ENCODE measurements at regions not wholly inside any gene's neighbourhood (a gene's known extent, or its start where the extent isn't known, plus 50 kb on each side); places are given as distances from the start of the nearest gene placed in this dataset.
"Not testable (repeated sequence)": the region's sequence is repeated elsewhere in the genome, so short reads cannot be mapped to it uniquely, and the experiment has no call there.

GRCh38 chr12:34097213-34097612, 74.9 kb downstream of the ALG10 start:
- no peaks in the 10 kb centered on the region for H3K4me1 ChIP-seq (ENCODE audit: control insufficient read depth, insufficient read depth, low read length)
- no peaks in the 10 kb centered on the region for H3K9me3 ChIP-seq (ENCODE audit: control insufficient read depth, insufficient read depth, low read length)
- H3K9ac ChIP-seq (ENCODE audit: low read depth, low read length), result no peak overlapping the region
- H3K27me3 ChIP-seq (ENCODE audit: control insufficient read depth, insufficient read depth, low read length), result no peaks in the 10 kb centered on the region
- H3K4me3 ChIP-seq (ENCODE audit: low read depth, low read length), result no peak overlapping the region
- H3K36me3 ChIP-seq (ENCODE audit: control insufficient read depth, insufficient read depth, low read length), result no peaks in the 10 kb centered on the region

DNA sequence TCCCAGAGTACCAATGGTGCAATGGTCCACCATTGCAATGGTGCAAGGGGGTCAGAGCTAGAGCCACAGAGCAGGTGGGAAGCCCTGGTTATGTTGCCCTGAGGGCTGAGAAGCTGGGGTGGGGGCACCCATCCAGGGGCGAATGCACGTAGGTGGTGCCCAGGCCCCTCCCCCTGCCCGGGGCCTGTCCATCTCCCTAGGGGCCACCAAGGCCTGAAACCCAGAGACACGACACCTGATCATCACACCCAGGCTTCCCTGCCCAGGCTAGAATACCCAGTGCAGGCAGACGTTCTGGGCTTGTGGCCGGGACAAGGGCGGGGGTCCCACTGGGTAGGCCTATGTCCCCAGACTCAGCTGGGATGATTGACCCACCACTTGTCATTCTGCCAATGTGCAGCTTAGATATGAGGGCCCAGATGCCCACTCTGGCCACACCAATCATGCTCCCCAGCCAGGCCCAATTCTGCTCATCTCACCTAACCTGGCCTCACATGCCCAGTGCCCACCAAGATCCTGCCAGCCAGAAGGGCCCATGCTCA, 83.2 kb downstream of the ALG10 start:
- Histone ChIP-seq H3K27me3 (ENCODE audit: control insufficient read depth, insufficient read depth, low read length) (no peaks in the 10 kb centered on the region), H3K9ac (ENCODE audit: low read depth, low read length) (no peak overlapping the region), H3K9me3 (ENCODE audit: control insufficient read depth, insufficient read depth, low read length) (no peaks in the 10 kb centered on the region), H3K4me1 (ENCODE audit: control insufficient read depth, insufficient read depth, low read length) (no peaks in the 10 kb centered on the region), H3K36me3 (ENCODE audit: control insufficient read depth, insufficient read depth, low read length) (no peaks in the 10 kb centered on the region), H3K4me3 (ENCODE audit: low read depth, low read length) (no peak overlapping the region)

- Histone ChIP-seq H3K4me3 (ENCODE audit: low read depth, low read length) (no peak overlapping the region), H3K36me3 (ENCODE audit: control insufficient read depth, insufficient read depth, low read length) (no peaks in the 10 kb centered on the region), H3K4me1 (ENCODE audit: control insufficient read depth, insufficient read depth, low read length) (no peaks in the 10 kb centered on the region), H3K9me3 (ENCODE audit: control insufficient read depth, insufficient read depth, low read length) (no peaks in the 10 kb centered on the region), H3K27me3 (ENCODE audit: control insufficient read depth, insufficient read depth, low read length) (no peaks in the 10 kb centered on the region), H3K9ac (ENCODE audit: low read depth, low read length) (no peak overlapping the region)
Observed at GRCh38 chr12:34106172-34106571, 83.9 kb downstream of the ALG10 start.

DNA sequence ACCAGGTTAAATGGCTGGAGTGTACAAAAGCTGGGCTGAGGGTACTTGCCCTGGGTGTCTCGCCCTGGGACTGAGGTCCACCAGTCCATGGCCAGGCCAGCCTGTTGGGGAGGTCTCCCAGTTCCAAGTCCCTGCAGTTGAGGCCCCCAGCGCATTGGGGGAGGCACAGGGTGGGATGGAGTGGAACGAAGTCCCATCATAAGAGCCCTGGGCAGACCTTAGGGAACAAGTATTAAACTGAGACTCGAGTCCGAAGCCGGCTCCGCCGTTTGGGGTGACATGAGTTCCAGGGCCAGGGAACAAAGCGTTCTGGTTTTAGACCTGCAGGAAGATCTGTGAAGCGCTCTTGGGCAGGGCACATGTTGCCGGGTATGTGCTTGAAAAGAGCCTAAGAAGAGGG, 84.7 kb downstream of the ALG10 start:
- Histone ChIP-seq H3K9ac (ENCODE audit: low read depth, low read length) (no peak overlapping the region), H3K4me3 (ENCODE audit: low read depth, low read length) (no peak overlapping the region), H3K27me3 (ENCODE audit: control insufficient read depth, insufficient read depth, low read length) (no peaks in the 10 kb centered on the region), H3K9me3 (ENCODE audit: control insufficient read depth, insufficient read depth, low read length) (no peaks in the 10 kb centered on the region), H3K36me3 (ENCODE audit: control insufficient read depth, insufficient read depth, low read length) (no peaks in the 10 kb centered on the region), H3K4me1 (ENCODE audit: control insufficient read depth, insufficient read depth, low read length) (no peaks in the 10 kb centered on the region)

DNA sequence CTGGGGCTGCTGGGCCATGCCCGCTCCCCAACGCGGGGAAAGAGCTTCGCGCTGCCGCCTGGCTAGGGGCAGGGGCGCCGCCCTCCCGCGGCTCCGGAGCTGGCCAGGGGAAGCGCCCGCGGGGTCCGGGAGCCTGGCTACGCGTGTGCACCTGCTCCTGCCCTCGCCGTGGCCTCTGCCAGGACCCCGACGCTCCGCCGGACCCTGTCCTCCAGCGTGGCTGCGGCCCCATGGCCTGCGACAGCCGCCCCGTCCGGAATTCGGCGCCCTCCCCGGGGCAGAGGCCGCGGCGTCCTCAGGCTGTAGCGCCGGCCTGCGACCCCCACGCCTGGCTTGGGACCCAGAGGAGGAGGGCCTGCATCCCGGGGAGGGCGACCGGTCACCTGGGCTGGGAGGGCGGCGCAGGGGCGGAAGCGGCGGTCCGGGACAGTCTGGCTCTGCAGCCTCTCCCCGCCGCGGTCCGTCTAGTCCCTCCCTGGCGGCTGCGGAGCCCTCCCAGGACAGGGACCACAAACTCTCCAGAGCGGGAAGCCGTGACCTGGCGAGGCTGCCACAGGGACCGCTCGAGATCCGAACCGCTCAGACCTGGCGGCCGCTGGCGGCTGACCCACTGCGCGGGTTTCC, 85.6 kb downstream of the ALG10 start:
- Histone ChIP-seq H3K36me3 (ENCODE audit: control insufficient read depth, insufficient read depth, low read length) (no peaks in the 10 kb centered on the region), H3K27me3 (ENCODE audit: control insufficient read depth, insufficient read depth, low read length) (no peaks in the 10 kb centered on the region), H3K9me3 (ENCODE audit: control insufficient read depth, insufficient read depth, low read length) (no peaks in the 10 kb centered on the region), H3K4me3 (ENCODE audit: low read depth, low read length) (peak overlapping the region; percentile 2), H3K9ac (ENCODE audit: low read depth, low read length) (no peak overlapping the region), H3K4me1 (ENCODE audit: control insufficient read depth, insufficient read depth, low read length) (no peaks in the 10 kb centered on the region)

GRCh38 chr12:34108405-34108803, 86.1 kb downstream of the ALG10 start:
- Histone ChIP-seq H3K4me3 (ENCODE audit: low read depth, low read length) (no peak overlapping the region), H3K9me3 (ENCODE audit: control insufficient read depth, insufficient read depth, low read length) (no peaks in the 10 kb centered on the region), H3K36me3 (ENCODE audit: control insufficient read depth, insufficient read depth, low read length) (no peaks in the 10 kb centered on the region), H3K9ac (ENCODE audit: low read depth, low read length) (no peak overlapping the region), H3K4me1 (ENCODE audit: control insufficient read depth, insufficient read depth, low read length) (no peaks in the 10 kb centered on the region), H3K27me3 (ENCODE audit: control insufficient read depth, insufficient read depth, low read length) (no peaks in the 10 kb centered on the region)

DNA sequence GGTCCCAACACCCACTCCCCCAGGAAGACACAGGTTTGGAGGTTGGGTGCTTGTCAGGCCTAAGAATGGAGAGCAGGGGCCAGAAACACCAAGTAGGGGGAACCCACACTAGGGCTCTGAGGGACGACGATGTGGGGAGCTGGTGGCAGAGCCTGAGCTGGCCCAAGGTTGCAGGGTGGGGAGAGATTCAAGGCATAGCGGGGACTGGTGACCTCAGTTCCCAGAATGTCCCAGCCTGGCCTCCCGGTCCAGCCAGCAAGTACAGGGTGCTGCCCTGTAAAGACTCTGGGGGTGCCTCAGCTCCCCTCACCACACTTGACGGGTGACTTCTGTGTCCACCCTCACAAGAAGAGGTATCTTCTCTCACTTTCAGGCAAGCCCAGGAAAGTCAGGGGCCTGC, 86.7 kb downstream of the ALG10 start:
- Histone ChIP-seq H3K36me3 (ENCODE audit: control insufficient read depth, insufficient read depth, low read length) (no peaks in the 10 kb centered on the region), H3K9me3 (ENCODE audit: control insufficient read depth, insufficient read depth, low read length) (no peaks in the 10 kb centered on the region), H3K4me3 (ENCODE audit: low read depth, low read length) (no peak overlapping the region)

DNA sequence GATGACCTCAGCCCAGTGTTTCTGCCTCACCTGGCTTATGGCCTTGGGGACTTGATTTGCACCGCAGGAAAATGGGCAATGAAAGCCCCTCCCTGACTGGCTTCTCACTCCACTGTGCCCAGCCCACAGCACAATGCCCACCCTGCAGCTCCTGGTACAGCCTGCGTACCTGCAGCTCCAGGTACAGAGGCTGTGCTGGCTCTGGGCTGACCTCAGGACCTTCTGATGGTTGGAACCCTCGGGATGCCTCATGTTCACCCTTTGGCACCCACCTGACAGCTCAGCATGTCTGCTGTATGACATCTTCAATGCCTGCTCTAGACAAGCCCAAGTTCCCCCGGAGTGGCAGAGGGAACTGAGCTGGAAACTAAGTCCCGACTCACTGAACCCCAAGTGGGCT, 87.1 kb downstream of the ALG10 start:
- Histone ChIP-seq H3K9me3 (ENCODE audit: control insufficient read depth, insufficient read depth, low read length) (no peaks in the 10 kb centered on the region), H3K4me1 (ENCODE audit: control insufficient read depth, insufficient read depth, low read length) (no peaks in the 10 kb centered on the region), H3K4me3 (ENCODE audit: low read depth, low read length) (no peak overlapping the region), H3K36me3 (ENCODE audit: control insufficient read depth, insufficient read depth, low read length) (no peaks in the 10 kb centered on the region), H3K9ac (ENCODE audit: low read depth, low read length) (no peak overlapping the region), H3K27me3 (ENCODE audit: control insufficient read depth, insufficient read depth, low read length) (no peaks in the 10 kb centered on the region)

More for the DNA sequence above, 86.7 kb downstream of the ALG10 start:
- H3K27me3 ChIP-seq (ENCODE audit: control insufficient read depth, insufficient read depth, low read length), result no peaks in the 10 kb centered on the region
- no peaks in the 10 kb centered on the region for H3K4me1 ChIP-seq (ENCODE audit: control insufficient read depth, insufficient read depth, low read length)
- no peak overlapping the region for H3K9ac ChIP-seq (ENCODE audit: low read depth, low read length)

DNA sequence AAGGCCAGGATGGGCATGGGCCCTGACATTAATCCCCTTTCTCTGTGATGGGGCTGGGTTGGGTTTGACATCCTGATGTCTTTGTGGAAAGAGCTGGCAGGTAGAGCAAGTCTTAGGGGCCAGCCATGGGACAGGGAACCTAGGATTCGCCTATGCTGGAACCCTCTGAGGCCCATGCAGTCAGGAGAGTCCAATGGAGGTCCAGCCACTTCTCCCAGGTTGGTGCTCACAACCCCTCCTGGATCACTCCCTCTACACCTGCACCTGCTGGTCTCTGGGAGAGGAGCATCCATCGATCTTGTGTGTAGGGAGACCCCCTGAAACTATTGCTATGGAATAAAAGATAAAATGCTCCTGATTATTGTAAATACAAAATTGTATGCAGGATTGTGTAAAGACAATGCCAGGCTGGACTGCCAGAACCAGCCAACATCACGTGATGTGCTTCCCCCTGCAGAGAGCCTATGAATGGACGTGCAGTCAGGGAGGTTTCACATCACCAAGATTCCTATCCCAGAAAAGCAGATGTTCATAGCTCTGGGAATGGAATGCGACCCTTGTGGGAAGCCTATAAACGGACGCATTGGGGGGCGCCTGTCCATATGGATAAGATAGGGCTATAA, 87.7 kb downstream of the ALG10 start:
- H3K36me3 ChIP-seq (ENCODE audit: control insufficient read depth, insufficient read depth, low read length); H3K27me3 ChIP-seq (ENCODE audit: control insufficient read depth, insufficient read depth, low read length); H3K9me3 ChIP-seq (ENCODE audit: control insufficient read depth, insufficient read depth, low read length); H3K4me1 ChIP-seq (ENCODE audit: control insufficient read depth, insufficient read depth, low read length); H3K9ac ChIP-seq (ENCODE audit: low read depth, low read length); H3K4me3 ChIP-seq (ENCODE audit: low read depth, low read length): not testable (repeated sequence)

DNA sequence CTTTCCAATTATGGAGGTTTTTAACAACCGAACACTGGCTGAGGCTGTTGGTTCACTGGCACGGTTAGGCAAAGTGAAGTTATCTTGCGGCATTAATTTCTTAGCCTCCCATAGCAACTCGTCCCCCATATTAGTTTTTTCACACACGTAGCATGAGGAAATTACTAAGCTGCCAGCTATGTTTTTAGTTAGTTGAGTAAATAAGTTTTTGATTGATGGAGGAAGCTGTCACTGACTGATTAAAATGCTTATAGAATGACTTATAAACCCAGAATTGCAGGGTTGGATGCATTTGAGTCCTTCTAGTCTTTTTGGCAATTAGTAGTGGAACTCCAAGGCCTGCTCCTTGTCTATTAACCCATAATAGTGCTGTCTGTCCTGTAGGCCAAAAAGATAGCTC, 97.1 kb downstream of the ALG10 start:
- H3K4me1 ChIP-seq (ENCODE audit: control insufficient read depth, insufficient read depth, low read length), result no peaks in the 10 kb centered on the region
- H3K4me3 ChIP-seq (ENCODE audit: low read depth, low read length), result no peak overlapping the region
- H3K36me3 ChIP-seq (ENCODE audit: control insufficient read depth, insufficient read depth, low read length), result no peaks in the 10 kb centered on the region
- H3K27me3 ChIP-seq (ENCODE audit: control insufficient read depth, insufficient read depth, low read length), result no peaks in the 10 kb centered on the region
- no peaks in the 10 kb centered on the region for H3K9me3 ChIP-seq (ENCODE audit: control insufficient read depth, insufficient read depth, low read length)
- H3K9ac ChIP-seq (ENCODE audit: low read depth, low read length), result no peak overlapping the region

DNA sequence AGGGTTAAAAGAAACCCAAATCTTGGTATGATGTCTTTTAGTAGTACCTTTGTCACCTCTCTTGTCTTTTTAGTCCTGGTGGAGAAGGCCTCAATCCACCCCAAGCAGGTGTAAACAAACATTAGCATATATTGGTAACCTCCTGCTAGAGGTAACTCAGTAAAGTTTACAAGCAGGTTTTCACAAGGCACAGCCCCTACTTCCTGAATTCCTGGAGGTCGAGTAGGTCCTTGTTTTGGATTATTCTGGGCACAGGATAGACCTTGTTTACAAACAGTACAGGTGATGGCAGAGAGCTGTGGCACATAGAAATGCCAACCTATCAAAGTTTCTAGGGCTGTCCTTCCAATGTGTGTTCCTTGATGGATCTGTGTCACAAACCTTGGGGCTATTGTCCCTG, 99.1 kb downstream of the ALG10 start:
- Histone ChIP-seq H3K9me3 (ENCODE audit: control insufficient read depth, insufficient read depth, low read length) (no peaks in the 10 kb centered on the region), H3K36me3 (ENCODE audit: control insufficient read depth, insufficient read depth, low read length) (no peaks in the 10 kb centered on the region), H3K9ac (ENCODE audit: low read depth, low read length) (no peak overlapping the region)

DNA sequence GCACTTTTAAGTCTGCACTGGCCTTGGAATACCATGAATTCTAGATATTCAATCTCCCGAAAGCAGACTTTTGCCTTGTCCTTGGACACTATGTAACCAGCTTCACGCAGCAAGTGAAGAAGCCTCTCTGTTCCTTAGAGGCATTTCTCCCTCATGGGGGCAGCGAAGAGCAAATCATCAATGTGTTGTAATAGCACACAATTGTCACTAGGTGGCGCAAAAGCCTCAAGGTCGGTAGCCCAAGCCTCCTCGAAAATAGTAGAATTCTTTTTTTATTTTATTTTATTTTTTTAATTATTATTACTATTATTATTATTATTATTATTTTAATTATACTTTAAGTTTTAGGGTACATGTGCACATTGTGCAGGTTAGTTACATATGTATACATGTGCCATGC, 100.8 kb downstream of the ALG10 start:
- H3K27me3 ChIP-seq (ENCODE audit: control insufficient read depth, insufficient read depth, low read length); H3K9me3 ChIP-seq (ENCODE audit: control insufficient read depth, insufficient read depth, low read length); H3K4me3 ChIP-seq (ENCODE audit: low read depth, low read length); H3K4me1 ChIP-seq (ENCODE audit: control insufficient read depth, insufficient read depth, low read length); H3K9ac ChIP-seq (ENCODE audit: low read depth, low read length); H3K36me3 ChIP-seq (ENCODE audit: control insufficient read depth, insufficient read depth, low read length): not testable (repeated sequence)

More for the DNA sequence above, 99.1 kb downstream of the ALG10 start:
- no peaks in the 10 kb centered on the region for H3K4me1 ChIP-seq (ENCODE audit: control insufficient read depth, insufficient read depth, low read length)
- no peak overlapping the region for H3K4me3 ChIP-seq (ENCODE audit: low read depth, low read length)
- no peaks in the 10 kb centered on the region for H3K27me3 ChIP-seq (ENCODE audit: control insufficient read depth, insufficient read depth, low read length)

Measured in iPS-15b (cell line).